GM23248 (cell line): ENCODE measurements at regions not wholly inside any gene's neighbourhood (a gene's known extent, or its start where the extent isn't known, plus 50 kb on each side); places are given as distances from the start of the nearest gene placed in this dataset.
"Not testable (repeated sequence)": the region's sequence is repeated elsewhere in the genome, so short reads cannot be mapped to it uniquely, and the experiment has no call there.

ENCODE experiments used
- DNase-seq: peaks from one replicate; pipeline ENCODE4 v3.0.0-alpha.2; 2015
- H2AFZ ChIP-seq: fragments of 200-600 bp; sonication (generic); 2 replicates; pipeline ENCODE4 v1.6.1; 2016; ENCODE audit warnings: antibody characterized with exemption
- H3F3A ChIP-seq: fragments of 200-600 bp; sonication (generic); 2 replicates; pipeline ENCODE4 v1.6.1; 2016; ENCODE audit warnings: mild to moderate bottlenecking, antibody characterized with exemption, mixed run types; ENCODE audit not compliant: insufficient read depth
- H3K27ac ChIP-seq: fragments of 200-600 bp; sonication (generic); 2 replicates; pipeline ENCODE4 v1.5.1; 2016; ENCODE audit warnings: mild to moderate bottlenecking
- H3K27me3 ChIP-seq: fragments of 200-600 bp; sonication (generic); replicated peaks from 2 replicates; pipeline ENCODE4 v1.6.1; 2016; ENCODE audit warnings: mild to moderate bottlenecking; ENCODE audit not compliant: insufficient read depth
- H3K36me3 ChIP-seq: fragments of 200-600 bp; sonication (generic); 2 replicates; pipeline ENCODE4 v1.6.1; 2016; ENCODE audit warnings: low read depth, mild to moderate bottlenecking
- H3K4me1 ChIP-seq: fragments of 200-600 bp; sonication (generic); 2 replicates; pipeline ENCODE4 v1.6.1; 2016; ENCODE audit warnings: mild to moderate bottlenecking; ENCODE audit not compliant: insufficient read depth
- H3K4me2 ChIP-seq: fragments of 200-600 bp; sonication (generic); one replicate; pipeline ENCODE4 v1.6.1; 2016; ENCODE audit warnings: mild to moderate bottlenecking; ENCODE audit not compliant: unreplicated experiment
- H3K4me3 ChIP-seq: fragments of 200-600 bp; sonication (generic); 2 replicates; pipeline ENCODE4 v1.5.1; 2016; ENCODE audit warnings: mild to moderate bottlenecking
- H3K79me2 ChIP-seq: fragments of 200-600 bp; sonication (generic); 2 replicates; pipeline ENCODE4 v1.6.1; 2016; ENCODE audit warnings: mild to moderate bottlenecking; ENCODE audit not compliant: insufficient read depth
- H3K9ac ChIP-seq: fragments of 200-600 bp; sonication (generic); 2 replicates; pipeline ENCODE4 v1.6.1; 2016; ENCODE audit warnings: mild to moderate bottlenecking
- H3K9me2 ChIP-seq: fragments of 200-600 bp; sonication (generic); 2 replicates; pipeline ENCODE4 v1.6.1; 2016; ENCODE audit warnings: mixed run types, mild to moderate bottlenecking, moderate library complexity; ENCODE audit not compliant: insufficient read depth
- H3K9me3 ChIP-seq: fragments of 200-600 bp; sonication (generic); one replicate; pipeline ENCODE4 v1.6.1; 2017; ENCODE audit warnings: low read depth
- H4K20me1 ChIP-seq: fragments of 200-600 bp; sonication (generic); 2 replicates; pipeline ENCODE4 v1.6.0; 2016; ENCODE audit not compliant: insufficient read depth
- EZH2 ChIP-seq: fragments of 200-600 bp; sonication (generic); IDR thresholded peaks from 2 replicates; pipeline ENCODE4 v1.6.1; 2018; ENCODE audit warnings: antibody characterized with exemption, mild to moderate bottlenecking; ENCODE audit not compliant: insufficient read depth, poor library complexity, severe bottlenecking
- EZH2phosphoT487 ChIP-seq: fragments of 200-600 bp; sonication (generic); IDR thresholded peaks from 2 replicates; pipeline ENCODE4 v1.6.1; 2018; ENCODE audit warnings: antibody characterized with exemption, moderate library complexity, mild to moderate bottlenecking, low read depth; ENCODE audit not compliant: insufficient read depth
- WGBS, 2 experiments: methylation state at CpG; one replicate each; pipeline ENCODE4 v1.1.6; 2015 to 2017; ENCODE audit warnings: low lambda C conversion rate in 2 of 2, low coverage in 1 of 2; ENCODE audit errors: missing lambda C conversion rate in 2 of 2; 5-methylcytosine and 5-hydroxymethylcytosine counted together
- in situ Hi-C: fragments of 300-500 bp; cut with MboI; formaldehyde crosslinking; loops from 2 replicates; pipeline ENCODE4 v1.15.0; 2020

DNA sequence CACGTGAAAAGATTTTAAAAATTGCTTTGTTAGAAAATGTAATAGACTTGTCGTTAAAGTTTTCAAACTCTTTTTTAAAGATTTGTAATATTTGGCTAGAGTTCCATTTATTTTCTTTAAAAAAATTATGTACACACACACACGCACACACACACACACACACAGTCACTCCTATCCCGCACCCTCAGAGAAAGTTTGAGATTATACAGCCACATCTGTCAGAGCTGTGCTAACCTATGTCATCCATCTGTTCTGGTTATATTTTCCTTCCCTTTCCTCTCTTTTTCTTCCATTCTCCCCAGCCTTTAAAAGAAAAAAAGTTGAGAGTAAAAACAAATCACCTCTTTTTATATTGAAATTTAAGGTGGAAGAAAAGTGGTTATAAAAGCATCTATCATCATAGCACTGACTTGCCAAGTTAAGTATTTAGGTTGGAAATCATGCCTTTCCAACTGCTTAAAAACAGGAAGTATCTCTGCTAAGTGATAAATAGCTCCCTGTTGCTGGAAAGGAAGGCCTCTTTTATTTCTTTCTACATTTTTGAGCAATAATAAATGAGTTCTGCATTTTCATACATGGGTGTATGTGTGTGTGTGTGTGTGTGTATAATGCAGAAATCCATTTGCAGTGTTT is 163.3 kb upstream of the SPRY1 start:
- no peak for TF ChIP-seq EZH2phosphoT487
- no peak for TF ChIP-seq EZH2
- no peaks in the 10 kb centered on the region for H3K79me2 ChIP-seq
- H3K9me3 ChIP-seq: no peaks in the 10 kb centered on the region
- H3K4me3 ChIP-seq: no peak overlapping the region
- 88 to 96% methylated on average over 4 of the region's 4 CpGs for WGBS, 2 experiments
- in situ Hi-C loops: no loop called here
- H3K4me2 ChIP-seq: no peak overlapping the region
- no peaks in the 10 kb centered on the region for H3K36me3 ChIP-seq
- no peaks in the 10 kb centered on the region for H3K9me2 ChIP-seq
- H3K27me3 ChIP-seq: no peaks in the 10 kb centered on the region
- peaks cover 61% of the 10 kb centered on the region for H3K4me1 ChIP-seq
- DNase-seq: no peak
- no peaks in the 10 kb centered on the region for H4K20me1 ChIP-seq
- H3K9ac ChIP-seq: no peak overlapping the region
- H2AFZ ChIP-seq: no peak overlapping the region
- peaks cover 45% of the 10 kb centered on the region for H3F3A ChIP-seq
- H3K27ac ChIP-seq: no peak overlapping the region

- H3K27ac ChIP-seq: peak overlapping the region; percentile 15; the same call in 1 of the 2 replicates
- in situ Hi-C loops: no loop called here
- H3K79me2 ChIP-seq: no peaks in the 10 kb centered on the region
- TF ChIP-seq EZH2phosphoT487 (no peak), EZH2 (no peak)
- no peaks in the 10 kb centered on the region for H3K9me3 ChIP-seq
- no peak overlapping the region for H2AFZ ChIP-seq
- peaks cover 61% of the 10 kb centered on the region for H3K4me1 ChIP-seq
- no peak overlapping the region for H3K4me3 ChIP-seq
- no peaks in the 10 kb centered on the region for H3K9me2 ChIP-seq
- H3K4me2 ChIP-seq: peak overlapping the region; percentile 3
- H3K36me3 ChIP-seq: no peaks in the 10 kb centered on the region
- no peaks in the 10 kb centered on the region for H4K20me1 ChIP-seq
- H3K27me3 ChIP-seq: no peaks in the 10 kb centered on the region
- H3F3A ChIP-seq: peaks cover 45% of the 10 kb centered on the region
- H3K9ac ChIP-seq: no peak overlapping the region
- DNase-seq: peak; percentile 20
Observed at GRCh38 chr4:123234955-123235354, 161.6 kb upstream of the SPRY1 start.

GRCh38 chr4:123235431-123235830 is 161.2 kb upstream of the SPRY1 start:
- Histone ChIP-seq H3K27me3 (no peaks in the 10 kb centered on the region), H3K36me3 (no peaks in the 10 kb centered on the region), H2AFZ (no peak overlapping the region), H4K20me1 (no peaks in the 10 kb centered on the region), H3K4me2 (peak overlapping the region; percentile 3), H3K9ac (no peak overlapping the region), H3K27ac (peak overlapping the region; percentile 47), H3K9me2 (no peaks in the 10 kb centered on the region), H3K4me1 (peaks cover 59% of the 10 kb centered on the region), H3K79me2 (no peaks in the 10 kb centered on the region), H3K9me3 (no peaks in the 10 kb centered on the region), H3K4me3 (0 out of 2 replicates have a peak overlapping the region, but pooled peaks have one; percentile 8), H3F3A (peaks cover 45% of the 10 kb centered on the region)
- peak; percentile 36 for DNase-seq
- 43 to 49% methylated on average over 2 of the region's 2 CpGs for WGBS, 2 experiments
- no peak for TF ChIP-seq EZH2
- TF ChIP-seq EZH2phosphoT487: no peak
- in situ Hi-C loops: no loop called here

DNA sequence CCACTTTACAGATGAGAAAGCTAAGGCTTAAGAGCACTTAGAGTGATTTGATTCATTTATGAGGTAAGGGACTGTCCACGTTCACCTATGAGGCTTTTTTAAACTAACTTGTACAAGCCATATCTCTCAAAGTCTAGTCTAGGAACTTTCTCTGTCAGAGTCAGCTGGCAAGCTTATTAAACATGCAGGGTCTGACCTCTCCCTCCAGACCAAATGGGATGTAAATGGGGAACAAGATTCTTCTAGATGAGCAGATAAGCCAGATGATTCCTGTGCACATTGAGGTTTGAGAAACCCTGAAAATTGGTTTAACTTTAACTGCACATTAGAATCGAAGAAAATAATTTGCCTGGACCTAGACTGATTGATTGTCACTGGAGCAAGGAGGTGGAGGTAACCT is 160.0 kb upstream of the SPRY1 start:
- Histone ChIP-seq H3K79me2 (no peaks in the 10 kb centered on the region), H3K36me3 (no peaks in the 10 kb centered on the region), H4K20me1 (no peaks in the 10 kb centered on the region), H3K9me3 (no peaks in the 10 kb centered on the region), H3K9me2 (no peaks in the 10 kb centered on the region), H2AFZ (no peak overlapping the region), H3K4me3 (no peak overlapping the region), H3K4me1 (peaks cover 47% of the 10 kb centered on the region), H3K27ac (no peak overlapping the region), H3K4me2 (no peak overlapping the region), H3K27me3 (no peaks in the 10 kb centered on the region), H3F3A (peaks cover 42% of the 10 kb centered on the region), H3K9ac (no peak overlapping the region)
- DNase-seq: no peak
- in situ Hi-C loops: no loop called here
- TF ChIP-seq EZH2: no peak
- no peak for TF ChIP-seq EZH2phosphoT487
- 97 to 100% methylated on average over 2 of the region's 2 CpGs for WGBS, 2 experiments

DNA sequence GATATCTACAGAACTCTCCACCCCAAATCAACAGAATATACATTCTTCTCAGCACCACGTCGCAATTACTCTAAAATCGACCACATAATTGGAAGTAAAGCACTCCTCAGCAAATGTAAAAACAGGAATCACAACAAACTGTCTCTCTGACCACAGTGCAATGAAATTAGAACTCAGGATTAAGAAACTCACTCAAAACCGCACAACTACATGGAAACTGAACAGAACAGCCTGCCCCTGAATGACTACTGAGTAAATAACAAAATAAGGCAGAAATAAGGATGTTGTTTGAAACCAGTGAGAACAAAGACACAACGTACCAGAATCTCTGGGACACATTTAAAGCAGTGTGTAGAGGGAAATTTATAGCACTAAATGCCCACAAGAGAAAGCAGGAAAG is 156.3 kb upstream of the SPRY1 start:
- H3K27me3 ChIP-seq, H2AFZ ChIP-seq, H3K27ac ChIP-seq, H3K9me2 ChIP-seq, in situ Hi-C loops, H3K9me3 ChIP-seq, H3K79me2 ChIP-seq, DNase-seq, H3K36me3 ChIP-seq, H3K9ac ChIP-seq, H4K20me1 ChIP-seq, H3K4me2 ChIP-seq, H3K4me3 ChIP-seq: not testable (repeated sequence)
- H3F3A ChIP-seq: peaks cover 11% of the 10 kb centered on the region
- peaks cover 11% of the 10 kb centered on the region for H3K4me1 ChIP-seq
- WGBS, 2 experiments: 96 to 99% methylated on average over 5 of the region's 5 CpGs

DNA sequence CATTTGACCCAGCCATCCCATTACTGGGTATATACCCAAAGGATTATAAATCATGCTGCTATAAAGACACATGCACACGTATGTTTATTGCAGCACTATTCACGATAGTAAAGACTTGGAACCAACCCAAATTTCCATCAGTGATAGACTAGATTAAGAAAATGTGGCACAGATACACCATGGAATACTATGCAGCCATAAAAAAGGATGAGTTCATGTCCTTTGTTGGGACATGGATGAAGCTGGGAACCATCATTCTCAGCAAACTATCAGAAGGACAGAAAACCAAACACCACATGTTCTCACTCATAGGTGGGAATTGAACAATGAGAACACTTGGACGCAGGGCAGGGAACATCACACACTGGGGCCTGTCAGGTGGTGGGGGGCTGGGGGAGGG is 153.4 kb upstream of the SPRY1 start:
- H3K27me3 ChIP-seq, H3K79me2 ChIP-seq, H4K20me1 ChIP-seq, H3K4me1 ChIP-seq, H3K36me3 ChIP-seq, H3K9me3 ChIP-seq, H2AFZ ChIP-seq, H3K9me2 ChIP-seq, in situ Hi-C loops, H3K9ac ChIP-seq, H3K27ac ChIP-seq, H3K4me2 ChIP-seq, DNase-seq, H3K4me3 ChIP-seq, H3F3A ChIP-seq: not testable (repeated sequence)
- WGBS, 2 experiments: 95 to 98% methylated on average over 3 of the region's 3 CpGs
